ENCODE measurements at regions not wholly inside any gene's neighbourhood (a gene's known extent, or its start where the extent isn't known, plus 50 kb on each side); places are given as distances from the start of the nearest gene placed in this dataset.

DNA sequence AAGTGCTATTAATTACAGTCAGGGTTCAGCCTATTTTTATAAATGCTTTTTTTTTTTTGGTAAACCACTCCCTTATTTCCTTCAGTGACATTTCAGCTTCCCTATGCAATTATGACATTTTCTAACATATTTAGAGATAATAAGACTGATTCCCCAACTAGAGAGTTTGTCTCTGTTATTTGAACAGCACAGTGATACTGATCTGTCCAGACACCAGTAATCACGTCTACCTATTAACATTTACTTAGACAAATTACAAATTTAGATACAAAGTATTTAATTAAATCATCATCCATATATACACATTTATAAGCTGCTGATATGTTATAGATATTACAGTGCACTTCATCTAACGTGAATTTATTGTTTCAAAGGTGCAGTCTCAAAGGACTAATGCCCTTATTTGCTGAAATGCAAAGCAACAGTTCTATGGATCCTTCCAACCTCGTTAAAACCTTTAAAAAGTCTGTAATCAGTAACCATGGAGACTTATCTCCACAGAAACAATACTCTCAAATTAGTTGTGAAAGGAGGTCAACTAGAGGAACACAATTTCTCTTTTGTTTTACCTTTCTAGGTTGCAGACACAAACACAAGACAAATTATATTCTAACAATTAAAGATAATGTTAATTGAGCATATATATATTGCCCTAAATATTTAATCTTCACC lies 1531.1 kb downstream of the SI start:
- Mint-ChIP-seq H3K9me3 (no peaks in the 10 kb centered on the region), H3K36me3 (ENCODE audit: low read depth) (no peaks in the 10 kb centered on the region), H3K4me3 (no peak overlapping the region), H3K27me3 (ENCODE audit: low read depth, poor library complexity) (no peaks in the 10 kb centered on the region), H3K27ac (no peak overlapping the region), H3K4me1 (no peaks in the 10 kb centered on the region)
- no peak for TF ChIP-seq CTCF (IDR thresholded peaks at IDR 0.05)
- no peak for DNase-seq

DNA sequence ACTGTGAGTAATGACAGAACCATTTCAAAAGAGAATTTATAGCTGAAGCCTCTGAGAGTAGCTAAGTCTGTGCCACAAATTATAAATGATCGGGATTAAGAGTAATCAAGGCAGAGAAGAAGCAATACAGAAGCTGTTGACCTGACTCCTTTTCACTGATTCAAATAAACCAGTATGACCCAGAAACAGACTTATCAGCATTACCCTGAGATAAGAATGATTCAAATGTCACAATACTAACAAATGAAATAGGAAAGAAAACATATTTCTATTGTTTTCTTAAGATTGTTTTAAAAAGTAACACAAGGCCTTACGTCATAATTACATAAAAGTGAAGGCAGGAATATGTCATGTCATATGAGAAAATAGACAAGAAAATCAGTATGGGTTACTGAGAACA lies 1534.6 kb downstream of the SI start:
- no peak for TF ChIP-seq CTCF (IDR thresholded peaks at IDR 0.05)
- Mint-ChIP-seq H3K27me3 (ENCODE audit: low read depth, poor library complexity) (no peaks in the 10 kb centered on the region), H3K36me3 (ENCODE audit: low read depth) (no peaks in the 10 kb centered on the region), H3K4me1 (no peaks in the 10 kb centered on the region), H3K4me3 (no peak overlapping the region), H3K27ac (no peak overlapping the region), H3K9me3 (no peaks in the 10 kb centered on the region)
- no peak for DNase-seq

GRCh38 chr3:163541629-163542028 lies 1536.7 kb downstream of the SI start:
- no peak for TF ChIP-seq CTCF (IDR thresholded peaks at IDR 0.05)
- Mint-ChIP-seq H3K27me3 (ENCODE audit: low read depth, poor library complexity) (no peaks in the 10 kb centered on the region), H3K27ac (no peak overlapping the region), H3K9me3 (no peaks in the 10 kb centered on the region), H3K36me3 (ENCODE audit: low read depth) (no peaks in the 10 kb centered on the region), H3K4me1 (no peaks in the 10 kb centered on the region), H3K4me3 (no peak overlapping the region)
- no peak for DNase-seq

- Mint-ChIP-seq H3K4me3 (no peak overlapping the region), H3K9me3 (no peaks in the 10 kb centered on the region), H3K36me3 (ENCODE audit: low read depth) (no peaks in the 10 kb centered on the region), H3K27me3 (ENCODE audit: low read depth, poor library complexity) (no peaks in the 10 kb centered on the region), H3K4me1 (no peaks in the 10 kb centered on the region), H3K27ac (no peak overlapping the region)
- no peak for DNase-seq
- TF ChIP-seq CTCF (IDR thresholded peaks at IDR 0.05) = no peak
These were observed 1539.9 kb downstream of the SI start for GRCh38 chr3:163538387-163538786.

GRCh38 chr3:163533381-163533780 lies 1544.9 kb downstream of the SI start:
- H3K36me3 Mint-ChIP-seq (ENCODE audit: low read depth) = no peaks in the 10 kb centered on the region
- H3K27me3 Mint-ChIP-seq (ENCODE audit: low read depth, poor library complexity) = peaks cover 5% of the 10 kb centered on the region
- H3K4me1 Mint-ChIP-seq = no peaks in the 10 kb centered on the region
- no peaks in the 10 kb centered on the region for H3K9me3 Mint-ChIP-seq
- TF ChIP-seq CTCF (IDR thresholded peaks at IDR 0.05) = no peak
- no peak overlapping the region for H3K27ac Mint-ChIP-seq
- DNase-seq = no peak
- H3K4me3 Mint-ChIP-seq = no peak overlapping the region

- no peaks in the 10 kb centered on the region for H3K4me1 Mint-ChIP-seq
- no peaks in the 10 kb centered on the region for H3K9me3 Mint-ChIP-seq
- no peak for TF ChIP-seq CTCF (IDR thresholded peaks at IDR 0.05)
- H3K27ac Mint-ChIP-seq = no peak overlapping the region
- H3K4me3 Mint-ChIP-seq = no peak overlapping the region
- H3K36me3 Mint-ChIP-seq (ENCODE audit: low read depth) = no peaks in the 10 kb centered on the region
- DNase-seq = no peak
- no peaks in the 10 kb centered on the region for H3K27me3 Mint-ChIP-seq (ENCODE audit: low read depth, poor library complexity)
These were observed 1554.9 kb downstream of the SI start for GRCh38 chr3:163523375-163523774.

Measured in nephron progenitor cell (in vitro differentiated cells).